ENCODE measurements at regions not wholly inside any gene's neighbourhood (a gene's known extent, or its start where the extent isn't known, plus 50 kb on each side); places are given as distances from the start of the nearest gene placed in this dataset.

- peak overlapping the region; percentile 52 for H3K27ac Mint-ChIP-seq (ENCODE audit: unreplicated experiment)
- peaks cover 4% of the 10 kb centered on the region for H3K36me3 Mint-ChIP-seq (ENCODE audit: low read depth)
- TF ChIP-seq CTCF (IDR thresholded peaks at IDR 0.05) = no peak
- peaks cover 9% of the 10 kb centered on the region for H3K4me1 Mint-ChIP-seq (ENCODE audit: low read depth)
- no peaks in the 10 kb centered on the region for H3K27me3 Mint-ChIP-seq (ENCODE audit: low read depth)
- DNase-seq (ENCODE audit: low spot score) = no peak
- peaks cover 10% of the 10 kb centered on the region for H3K9me3 Mint-ChIP-seq (ENCODE audit: low read depth)
- H3K4me3 Mint-ChIP-seq (ENCODE audit: unreplicated experiment) = no peak overlapping the region
Observed at GRCh38 chr20:39800548-39800947, 838.4 kb downstream of the DHX35 start.

- TF ChIP-seq CTCF (IDR thresholded peaks at IDR 0.05) = no peak
- Mint-ChIP-seq H3K27me3 (ENCODE audit: low read depth) (no peaks in the 10 kb centered on the region), H3K27ac (ENCODE audit: unreplicated experiment) (peak overlapping the region; percentile 9), H3K36me3 (ENCODE audit: low read depth) (peaks cover 4% of the 10 kb centered on the region), H3K4me3 (ENCODE audit: unreplicated experiment) (no peak overlapping the region), H3K9me3 (ENCODE audit: low read depth) (peaks cover 10% of the 10 kb centered on the region), H3K4me1 (ENCODE audit: low read depth) (peaks cover 9% of the 10 kb centered on the region)
- DNase-seq (ENCODE audit: low spot score) = no peak
Observed at GRCh38 chr20:39800111-39800510, 838.0 kb downstream of the DHX35 start.

- Mint-ChIP-seq H3K4me3 (ENCODE audit: unreplicated experiment) (no peak overlapping the region), H3K27ac (ENCODE audit: unreplicated experiment) (no peak overlapping the region), H3K36me3 (ENCODE audit: low read depth) (peaks cover 4% of the 10 kb centered on the region), H3K27me3 (ENCODE audit: low read depth) (no peaks in the 10 kb centered on the region), H3K9me3 (ENCODE audit: low read depth) (peaks cover 10% of the 10 kb centered on the region), H3K4me1 (ENCODE audit: low read depth) (peaks cover 9% of the 10 kb centered on the region)
- no peak for TF ChIP-seq CTCF (IDR thresholded peaks at IDR 0.05)
- no peak for DNase-seq (ENCODE audit: low spot score)
Observed at GRCh38 chr20:39799366-39799965, 837.3 kb downstream of the DHX35 start.

GRCh38 chr20:39795401-39796272 is 833.5 kb downstream of the DHX35 start:
- H3K4me1 Mint-ChIP-seq (ENCODE audit: low read depth) = peaks cover 7% of the 10 kb centered on the region
- no peaks in the 10 kb centered on the region for H3K27me3 Mint-ChIP-seq (ENCODE audit: low read depth)
- no peak overlapping the region for H3K27ac Mint-ChIP-seq (ENCODE audit: unreplicated experiment)
- H3K36me3 Mint-ChIP-seq (ENCODE audit: low read depth) = peaks cover 4% of the 10 kb centered on the region
- no peak for DNase-seq (ENCODE audit: low spot score)
- no peak for TF ChIP-seq CTCF (IDR thresholded peaks at IDR 0.05)
- peaks cover 10% of the 10 kb centered on the region for H3K9me3 Mint-ChIP-seq (ENCODE audit: low read depth)
- no peak overlapping the region for H3K4me3 Mint-ChIP-seq (ENCODE audit: unreplicated experiment)

GRCh38 chr20:39792334-39792733 is 830.2 kb downstream of the DHX35 start:
- no peak for TF ChIP-seq CTCF (IDR thresholded peaks at IDR 0.05)
- no peaks in the 10 kb centered on the region for H3K4me1 Mint-ChIP-seq (ENCODE audit: low read depth)
- no peak overlapping the region for H3K4me3 Mint-ChIP-seq (ENCODE audit: unreplicated experiment)
- no peaks in the 10 kb centered on the region for H3K9me3 Mint-ChIP-seq (ENCODE audit: low read depth)
- DNase-seq (ENCODE audit: low spot score) = no peak
- H3K27ac Mint-ChIP-seq (ENCODE audit: unreplicated experiment) = no peak overlapping the region
- no peaks in the 10 kb centered on the region for H3K36me3 Mint-ChIP-seq (ENCODE audit: low read depth)
- no peaks in the 10 kb centered on the region for H3K27me3 Mint-ChIP-seq (ENCODE audit: low read depth)

Measured in chondrocyte (in vitro differentiated cells).